ENCODE measurements at regions not wholly inside any gene's neighbourhood (a gene's known extent, or its start where the extent isn't known, plus 50 kb on each side); places are given as distances from the start of the nearest gene placed in this dataset.

DNA sequence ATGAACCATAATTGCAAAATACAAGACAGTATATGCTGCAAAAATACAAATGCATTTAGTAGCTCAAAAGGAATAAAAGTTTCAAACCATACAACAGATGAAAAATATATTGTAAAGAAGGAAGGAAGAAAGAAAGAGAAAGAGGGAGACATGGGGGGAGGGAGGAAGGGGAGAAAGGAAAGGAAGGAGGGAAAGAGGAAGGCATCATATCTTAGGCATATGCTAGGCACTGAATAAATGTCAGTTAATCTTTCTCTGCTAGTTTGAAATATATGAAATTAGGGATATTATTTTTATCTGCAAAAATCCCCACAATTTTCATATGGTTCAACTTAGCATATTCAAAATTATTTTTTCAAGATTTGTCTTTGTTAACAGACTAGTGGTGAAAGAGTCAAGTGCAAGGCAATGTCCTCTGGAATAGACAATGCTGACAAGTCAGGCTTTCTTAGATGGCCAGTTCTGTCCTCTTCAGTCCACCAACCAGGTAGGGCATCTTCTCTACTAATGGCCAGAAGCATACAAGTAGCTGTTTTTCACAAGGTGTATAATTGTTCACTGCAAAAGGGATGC, 506.4 kb downstream of the PRKD1 start:
- DNase-seq: no peak
- no peak overlapping the region for H2BK5ac ChIP-seq (ENCODE audit: low read depth, low read length, poor library complexity)
- H3K4me1 ChIP-seq (ENCODE audit: control insufficient read depth in 1 of 2, insufficient read depth in 2 of 2, low read length in 2 of 2): no peaks in the 10 kb centered on the region
- no peak overlapping the region for H3K9ac ChIP-seq (ENCODE audit: low read length)
- H3K27me3 ChIP-seq (ENCODE audit: insufficient read depth, low read length): no peaks in the 10 kb centered on the region
- H2BK12ac ChIP-seq (ENCODE audit: low read length): no peak overlapping the region
- H2AK5ac ChIP-seq (ENCODE audit: low read length): no peak overlapping the region
- H2BK120ac ChIP-seq (ENCODE audit: insufficient read depth, low read length, poor library complexity): no peak overlapping the region
- no peak overlapping the region for H3K14ac ChIP-seq (ENCODE audit: low read length)
- no peak overlapping the region for H3K23ac ChIP-seq (ENCODE audit: low read length)
- no peaks in the 10 kb centered on the region for H3K79me1 ChIP-seq (ENCODE audit: low read length)
- H3K4me3 ChIP-seq (ENCODE audit: low read depth, low read length): no peak overlapping the region
- H2AFZ ChIP-seq (ENCODE audit: insufficient read depth, low read length, poor library complexity): no peak overlapping the region
- H4K8ac ChIP-seq (ENCODE audit: low read depth, low read length): no peak overlapping the region
- H3K36me3 ChIP-seq (ENCODE audit: control insufficient read depth in 1 of 2, insufficient read depth in 2 of 2, low read length in 2 of 2): no peaks in the 10 kb centered on the region
- H3K27ac ChIP-seq (ENCODE audit: low read depth, low read length): no peak overlapping the region
- H3K4me2 ChIP-seq (ENCODE audit: low read length): no peak overlapping the region
- no peaks in the 10 kb centered on the region for H3K9me3 ChIP-seq (ENCODE audit: insufficient read depth, low read depth, low read length)
- H4K12ac ChIP-seq (ENCODE audit: low read depth, low read length): no peak overlapping the region
- H3K18ac ChIP-seq (ENCODE audit: low read length): no peak overlapping the region
- no peak overlapping the region for H3K4ac ChIP-seq (ENCODE audit: low read depth, low read length)
- no peak overlapping the region for H4K91ac ChIP-seq (ENCODE audit: low read depth, low read length)
- H3K79me2 ChIP-seq (ENCODE audit: control insufficient read depth, insufficient read depth, low read length, poor library complexity): no peaks in the 10 kb centered on the region

DNA sequence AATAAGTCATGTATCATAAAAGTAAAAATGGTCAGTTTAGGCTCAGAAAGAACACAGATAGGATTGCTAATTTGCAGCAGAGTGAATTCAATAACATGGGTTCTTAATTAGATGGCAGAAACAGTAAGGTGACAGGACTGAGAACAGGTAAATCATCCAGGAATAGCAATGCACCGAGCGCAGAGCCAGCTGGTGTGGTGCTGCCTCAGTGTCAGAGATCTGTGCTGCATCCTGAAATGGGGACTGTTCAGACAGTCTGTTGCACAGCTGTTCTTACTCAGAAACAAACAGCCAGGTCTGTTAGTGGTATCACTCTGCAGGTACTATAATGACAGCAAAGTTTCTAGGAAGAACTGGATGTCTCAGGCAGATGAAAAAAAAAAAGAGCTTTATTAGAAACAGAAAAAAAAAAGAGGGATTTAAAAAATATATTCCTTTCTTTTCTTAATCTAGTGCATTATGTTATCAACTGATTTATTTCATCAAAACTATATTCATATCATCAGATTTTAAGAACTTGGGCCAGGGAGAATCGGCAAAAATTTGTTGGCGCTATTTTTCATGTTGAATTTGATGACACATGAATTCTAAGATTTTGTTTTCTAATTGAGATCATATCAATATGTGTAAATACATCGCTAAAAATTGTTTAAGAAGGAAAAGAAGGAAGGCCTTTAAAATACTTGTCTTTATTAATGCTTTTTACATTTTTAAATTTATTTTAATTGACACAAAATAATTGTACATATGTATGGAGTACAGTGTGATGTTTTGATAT, 501.8 kb downstream of the PRKD1 start:
- Histone ChIP-seq H3K79me1 (ENCODE audit: low read length) (no peaks in the 10 kb centered on the region), H3K23ac (ENCODE audit: low read length) (no peak overlapping the region), H2AFZ (ENCODE audit: insufficient read depth, low read length, poor library complexity) (no peak overlapping the region), H4K8ac (ENCODE audit: low read depth, low read length) (no peak overlapping the region), H2BK5ac (ENCODE audit: low read depth, low read length, poor library complexity) (no peak overlapping the region), H2BK120ac (ENCODE audit: insufficient read depth, low read length, poor library complexity) (no peak overlapping the region), H3K14ac (ENCODE audit: low read length) (no peak overlapping the region), H3K4me3 (ENCODE audit: low read depth, low read length) (no peak overlapping the region), H3K27me3 (ENCODE audit: insufficient read depth, low read length) (no peaks in the 10 kb centered on the region), H3K9ac (ENCODE audit: low read length) (no peak overlapping the region), H2AK5ac (ENCODE audit: low read length) (no peak overlapping the region), H3K27ac (ENCODE audit: low read depth, low read length) (no peak overlapping the region), H3K4ac (ENCODE audit: low read depth, low read length) (no peak overlapping the region), H4K12ac (ENCODE audit: low read depth, low read length) (no peak overlapping the region), H3K9me3 (ENCODE audit: insufficient read depth, low read depth, low read length) (no peaks in the 10 kb centered on the region), H3K18ac (ENCODE audit: low read length) (no peak overlapping the region), H4K91ac (ENCODE audit: low read depth, low read length) (no peak overlapping the region), H3K4me2 (ENCODE audit: low read length) (no peak overlapping the region), H2BK12ac (ENCODE audit: low read length) (no peak overlapping the region), H3K79me2 (ENCODE audit: control insufficient read depth, insufficient read depth, low read length, poor library complexity) (no peaks in the 10 kb centered on the region), H3K4me1 (ENCODE audit: control insufficient read depth in 1 of 2, insufficient read depth in 2 of 2, low read length in 2 of 2) (no peaks in the 10 kb centered on the region), H3K36me3 (ENCODE audit: control insufficient read depth in 1 of 2, insufficient read depth in 2 of 2, low read length in 2 of 2) (no peaks in the 10 kb centered on the region)
- no CpG with 5 or more reads among the region's 5 CpGs for WGBS (ENCODE audit: extremely low coverage, insufficient coverage, insufficient read length)
- DNase-seq: no peak

DNA sequence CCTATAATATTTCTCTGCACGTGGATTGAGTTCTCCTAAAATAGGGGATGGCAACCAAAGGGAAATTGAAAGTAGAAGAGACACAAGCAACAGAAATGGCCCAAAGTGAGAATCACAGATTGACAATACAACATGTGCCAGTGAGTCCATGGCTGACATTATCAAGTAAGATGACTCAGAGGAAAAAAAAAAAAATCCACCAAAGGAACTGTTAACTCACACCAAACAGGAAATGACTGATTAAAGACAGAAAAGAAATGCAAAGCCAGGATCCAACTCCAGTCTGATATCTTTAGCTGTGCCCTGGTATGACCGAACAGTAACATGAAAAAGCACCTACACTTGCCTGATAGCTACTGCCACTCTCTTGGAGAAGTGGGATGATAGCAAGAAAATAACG, 485.0 kb downstream of the PRKD1 start:
- Histone ChIP-seq H4K12ac (ENCODE audit: low read depth, low read length) (no peak overlapping the region), H2AK5ac (ENCODE audit: low read length) (no peak overlapping the region), H3K9ac (ENCODE audit: low read length) (no peak overlapping the region), H3K36me3 (ENCODE audit: control insufficient read depth in 1 of 2, insufficient read depth in 2 of 2, low read length in 2 of 2) (no peaks in the 10 kb centered on the region), H2BK5ac (ENCODE audit: low read depth, low read length, poor library complexity) (no peak overlapping the region), H3K4me2 (ENCODE audit: low read length) (no peak overlapping the region), H3K23ac (ENCODE audit: low read length) (no peak overlapping the region), H3K9me3 (ENCODE audit: insufficient read depth, low read depth, low read length) (no peaks in the 10 kb centered on the region), H3K18ac (ENCODE audit: low read length) (no peak overlapping the region), H3K27ac (ENCODE audit: low read depth, low read length) (no peak overlapping the region), H3K79me2 (ENCODE audit: control insufficient read depth, insufficient read depth, low read length, poor library complexity) (no peaks in the 10 kb centered on the region), H4K91ac (ENCODE audit: low read depth, low read length) (no peak overlapping the region), H2BK120ac (ENCODE audit: insufficient read depth, low read length, poor library complexity) (no peak overlapping the region), H3K79me1 (ENCODE audit: low read length) (no peaks in the 10 kb centered on the region), H2BK12ac (ENCODE audit: low read length) (no peak overlapping the region), H3K4me1 (ENCODE audit: control insufficient read depth in 1 of 2, insufficient read depth in 2 of 2, low read length in 2 of 2) (no peaks in the 10 kb centered on the region), H3K14ac (ENCODE audit: low read length) (no peak overlapping the region), H2AFZ (ENCODE audit: insufficient read depth, low read length, poor library complexity) (no peak overlapping the region), H4K8ac (ENCODE audit: low read depth, low read length) (no peak overlapping the region), H3K4ac (ENCODE audit: low read depth, low read length) (no peak overlapping the region), H3K4me3 (ENCODE audit: low read depth, low read length) (no peak overlapping the region), H3K27me3 (ENCODE audit: insufficient read depth, low read length) (no peaks in the 10 kb centered on the region)
- DNase-seq: no peak
- no CpG with 5 or more reads among the region's 3 CpGs for WGBS (ENCODE audit: extremely low coverage, insufficient coverage, insufficient read length)

DNA sequence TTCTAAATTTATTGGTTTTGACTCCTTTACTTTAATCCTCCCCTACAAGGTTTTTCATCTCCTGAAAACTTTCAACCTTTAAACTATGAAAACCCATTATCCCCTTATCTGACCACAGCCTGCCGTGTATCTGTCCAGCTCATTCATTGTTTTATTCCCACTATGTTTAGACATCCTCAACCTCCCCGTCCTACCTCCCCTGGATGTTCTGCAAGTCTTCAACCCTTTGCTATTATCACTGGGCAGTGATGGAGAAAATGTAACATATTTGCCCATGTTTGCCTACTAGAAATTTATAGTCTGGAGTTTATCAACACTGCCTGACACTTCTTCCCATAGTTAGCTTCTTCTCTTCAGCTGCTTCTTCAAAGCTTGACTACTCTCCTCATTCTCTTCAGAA, 483.4 kb downstream of the PRKD1 start:
- no peaks in the 10 kb centered on the region for H3K4me1 ChIP-seq (ENCODE audit: control insufficient read depth in 1 of 2, insufficient read depth in 2 of 2, low read length in 2 of 2)
- no CpG with 5 or more reads among the region's 2 CpGs for WGBS (ENCODE audit: extremely low coverage, insufficient coverage, insufficient read length)

More for the DNA sequence above, 483.4 kb downstream of the PRKD1 start:
- no peak overlapping the region for H3K14ac ChIP-seq (ENCODE audit: low read length)
- H3K79me1 ChIP-seq (ENCODE audit: low read length): no peaks in the 10 kb centered on the region
- H3K9ac ChIP-seq (ENCODE audit: low read length): no peak overlapping the region
- H2AFZ ChIP-seq (ENCODE audit: insufficient read depth, low read length, poor library complexity): no peak overlapping the region
- H4K8ac ChIP-seq (ENCODE audit: low read depth, low read length): no peak overlapping the region
- H2BK120ac ChIP-seq (ENCODE audit: insufficient read depth, low read length, poor library complexity): no peak overlapping the region
- no peak overlapping the region for H3K18ac ChIP-seq (ENCODE audit: low read length)
- no peak overlapping the region for H3K4me3 ChIP-seq (ENCODE audit: low read depth, low read length)
- no peak overlapping the region for H2AK5ac ChIP-seq (ENCODE audit: low read length)
- H3K79me2 ChIP-seq (ENCODE audit: control insufficient read depth, insufficient read depth, low read length, poor library complexity): no peaks in the 10 kb centered on the region
- H3K9me3 ChIP-seq (ENCODE audit: insufficient read depth, low read depth, low read length): no peaks in the 10 kb centered on the region
- H3K27ac ChIP-seq (ENCODE audit: low read depth, low read length): no peak overlapping the region
- no peak overlapping the region for H3K4ac ChIP-seq (ENCODE audit: low read depth, low read length)
- H4K91ac ChIP-seq (ENCODE audit: low read depth, low read length): no peak overlapping the region
- no peaks in the 10 kb centered on the region for H3K27me3 ChIP-seq (ENCODE audit: insufficient read depth, low read length)
- H2BK12ac ChIP-seq (ENCODE audit: low read length): no peak overlapping the region
- H3K36me3 ChIP-seq (ENCODE audit: control insufficient read depth in 1 of 2, insufficient read depth in 2 of 2, low read length in 2 of 2): no peaks in the 10 kb centered on the region
- H3K23ac ChIP-seq (ENCODE audit: low read length): no peak overlapping the region
- no peak overlapping the region for H3K4me2 ChIP-seq (ENCODE audit: low read length)
- no peak overlapping the region for H4K12ac ChIP-seq (ENCODE audit: low read depth, low read length)
- no peak for DNase-seq
- no peak overlapping the region for H2BK5ac ChIP-seq (ENCODE audit: low read depth, low read length, poor library complexity)
